Hepatocyte (in vitro differentiated cells): ENCODE measurements at regions not wholly inside any gene's neighbourhood (a gene's known extent, or its start where the extent isn't known, plus 50 kb on each side); places are given as distances from the start of the nearest gene placed in this dataset.

Experiments
- EZH2 ChIP-seq: fragments of 200-600 bp; sonication (generic); IDR thresholded peaks from 2 replicates; pipeline ENCODE4 v1.6.1; 2016; ENCODE audit warnings: antibody characterized with exemption, mild to moderate bottlenecking, borderline replicate concordance
- EZH2phosphoT487 ChIP-seq: fragments of 200-600 bp; sonication (generic); IDR thresholded peaks from one replicate; pipeline ENCODE4 v1.6.1; 2018; ENCODE audit warnings: antibody characterized with exemption, mild to moderate bottlenecking, low read depth, moderate library complexity; ENCODE audit not compliant: unreplicated experiment, severe bottlenecking
- TF ChIP-seq, protein P1 (sequence below): fragments of 200-600 bp; sonication (generic); IDR thresholded peaks from 2 replicates; pipeline ENCODE4 v1.5.1; 2016; ENCODE audit warnings: antibody characterized with exemption, mild to moderate bottlenecking; ENCODE audit not compliant: poor library complexity

DNA sequence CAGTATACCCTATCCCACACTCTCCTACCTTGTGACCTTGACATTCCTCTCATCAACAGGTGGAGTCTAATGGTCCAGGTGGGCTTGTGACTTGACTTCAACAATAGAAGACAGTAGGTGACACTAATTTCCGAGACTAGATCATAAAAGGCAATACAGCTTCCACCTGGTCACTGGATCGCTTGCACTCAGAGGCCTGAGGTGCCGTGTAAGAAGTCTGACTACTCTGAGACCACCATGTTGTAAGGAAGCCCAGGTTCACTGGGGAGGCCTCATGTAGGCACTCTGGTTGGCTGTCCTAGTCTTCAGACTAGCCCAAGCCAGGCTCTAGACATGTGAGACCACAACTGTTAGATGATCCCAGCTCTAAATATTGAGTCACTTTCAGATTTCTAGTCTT is 370.4 kb downstream of the MID1IP1 start:
- TF ChIP-seq, protein P1, sequence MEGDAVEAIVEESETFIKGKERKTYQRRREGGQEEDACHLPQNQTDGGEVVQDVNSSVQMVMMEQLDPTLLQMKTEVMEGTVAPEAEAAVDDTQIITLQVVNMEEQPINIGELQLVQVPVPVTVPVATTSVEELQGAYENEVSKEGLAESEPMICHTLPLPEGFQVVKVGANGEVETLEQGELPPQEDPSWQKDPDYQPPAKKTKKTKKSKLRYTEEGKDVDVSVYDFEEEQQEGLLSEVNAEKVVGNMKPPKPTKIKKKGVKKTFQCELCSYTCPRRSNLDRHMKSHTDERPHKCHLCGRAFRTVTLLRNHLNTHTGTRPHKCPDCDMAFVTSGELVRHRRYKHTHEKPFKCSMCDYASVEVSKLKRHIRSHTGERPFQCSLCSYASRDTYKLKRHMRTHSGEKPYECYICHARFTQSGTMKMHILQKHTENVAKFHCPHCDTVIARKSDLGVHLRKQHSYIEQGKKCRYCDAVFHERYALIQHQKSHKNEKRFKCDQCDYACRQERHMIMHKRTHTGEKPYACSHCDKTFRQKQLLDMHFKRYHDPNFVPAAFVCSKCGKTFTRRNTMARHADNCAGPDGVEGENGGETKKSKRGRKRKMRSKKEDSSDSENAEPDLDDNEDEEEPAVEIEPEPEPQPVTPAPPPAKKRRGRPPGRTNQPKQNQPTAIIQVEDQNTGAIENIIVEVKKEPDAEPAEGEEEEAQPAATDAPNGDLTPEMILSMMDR, result no peak
- no peak for TF ChIP-seq EZH2
- TF ChIP-seq EZH2phosphoT487, result no peak
